Testis (tissue), 2 donors: ENCODE measurements at regions not wholly inside any gene's neighbourhood (a gene's known extent, or its start where the extent isn't known, plus 50 kb on each side); places are given as distances from the start of the nearest gene placed in this dataset.

Source experiments
- CTCF ChIP-seq, 3 experiments: fragments of 450-650 bp in 2 of 3; fragments of 200-600 bp in 1 of 3; sonication (generic) in 1 of 3; IDR thresholded peaks; one replicate each; pipeline ENCODE4 v1.5.1; 2016 to 2019; ENCODE audit warnings: antibody characterized with exemption in 3 of 3, mild to moderate bottlenecking in 2 of 3, moderate library complexity in 1 of 3
- POLR2A ChIP-seq: fragments of 450-650 bp; IDR thresholded peaks from one replicate; pipeline ENCODE4 v1.6.1; 2017; ENCODE audit warnings: antibody characterized with exemption, mild to moderate bottlenecking, moderate library complexity

- TF ChIP-seq CTCF (IDR thresholded peaks at IDR 0.05) = no peak
- TF ChIP-seq POLR2A = no peak
These were observed 68.5 kb upstream of the RGS6 start for GRCh38 chr14:71863766-71864165.
